ENCODE measurements at regions not wholly inside any gene's neighbourhood (a gene's known extent, or its start where the extent isn't known, plus 50 kb on each side); places are given as distances from the start of the nearest gene placed in this dataset.
"Not testable (repeated sequence)": the region's sequence is repeated elsewhere in the genome, so short reads cannot be mapped to it uniquely, and the experiment has no call there.

GRCh38 chr6:76684875-76685274 is 612.4 kb upstream of the IMPG1 start:
- peak; percentile 29 for DNase-seq (ENCODE audit: low spot score)

GRCh38 chr6:76683985-76684384 is 611.5 kb upstream of the IMPG1 start:
- DNase-seq (ENCODE audit: low spot score) = no peak

- DNase-seq (ENCODE audit: low spot score) = no peak
These were observed 610.4 kb upstream of the IMPG1 start for GRCh38 chr6:76682842-76683241.

GRCh38 chr6:76681781-76682180 is 609.3 kb upstream of the IMPG1 start:
- no peak for DNase-seq (ENCODE audit: low spot score)

GRCh38 chr6:76677017-76677416 is 604.6 kb upstream of the IMPG1 start:
- no peak for DNase-seq (ENCODE audit: low spot score)

- no peak for DNase-seq (ENCODE audit: low spot score)
These were observed 599.3 kb upstream of the IMPG1 start for GRCh38 chr6:76671751-76672150.

- no peak for DNase-seq (ENCODE audit: low spot score)
These were observed 571.8 kb upstream of the IMPG1 start for GRCh38 chr6:76644231-76644630.

GRCh38 chr6:76639941-76640340 is 567.5 kb upstream of the IMPG1 start:
- DNase-seq (ENCODE audit: low spot score) = no peak

- no peak for DNase-seq (ENCODE audit: low spot score)
These were observed 562.2 kb upstream of the IMPG1 start for GRCh38 chr6:76634695-76635094.

GRCh38 chr6:76633259-76633658 is 560.8 kb upstream of the IMPG1 start:
- no peak for DNase-seq (ENCODE audit: low spot score)

GRCh38 chr6:76631622-76632021 is 559.2 kb upstream of the IMPG1 start:
- DNase-seq (ENCODE audit: low spot score) = no peak

- DNase-seq (ENCODE audit: low spot score) = no peak
These were observed 542.9 kb upstream of the IMPG1 start for GRCh38 chr6:76615395-76615794.

- DNase-seq (ENCODE audit: low spot score) = no peak
These were observed 540.5 kb upstream of the IMPG1 start for GRCh38 chr6:76612954-76613353.

- DNase-seq (ENCODE audit: low spot score) = no peak
These were observed 536.7 kb upstream of the IMPG1 start for GRCh38 chr6:76609160-76609559.

- no peak for DNase-seq (ENCODE audit: low spot score)
These were observed 521.6 kb upstream of the IMPG1 start for GRCh38 chr6:76594109-76594508.

GRCh38 chr6:76593668-76594067 is 521.2 kb upstream of the IMPG1 start:
- DNase-seq (ENCODE audit: low spot score) = no peak

- no peak for DNase-seq (ENCODE audit: low spot score)
These were observed 520.1 kb upstream of the IMPG1 start for GRCh38 chr6:76592566-76592965.

- no peak for DNase-seq (ENCODE audit: low spot score)
These were observed 514.8 kb upstream of the IMPG1 start for GRCh38 chr6:76587271-76587670.

GRCh38 chr6:76584121-76584520 is 511.7 kb upstream of the IMPG1 start:
- DNase-seq (ENCODE audit: low spot score) = no peak

- DNase-seq (ENCODE audit: low spot score) = no peak
These were observed 506.3 kb upstream of the IMPG1 start for GRCh38 chr6:76578746-76579145.

- DNase-seq (ENCODE audit: low spot score) = no peak
These were observed 502.3 kb upstream of the IMPG1 start for GRCh38 chr6:76574746-76575145.

- DNase-seq (ENCODE audit: low spot score) = no peak
These were observed 493.5 kb upstream of the IMPG1 start for GRCh38 chr6:76565932-76566331.

- DNase-seq (ENCODE audit: low spot score) = not testable (repeated sequence)
These were observed 489.9 kb upstream of the IMPG1 start for GRCh38 chr6:76562371-76562770.

- not testable (repeated sequence) for DNase-seq (ENCODE audit: low spot score)
These were observed 488.6 kb upstream of the IMPG1 start for GRCh38 chr6:76560851-76561755.

Data from H4 (cell line).